IMR-90 (cell line): ENCODE measurements at regions not wholly inside any gene's neighbourhood (a gene's known extent, or its start where the extent isn't known, plus 50 kb on each side); places are given as distances from the start of the nearest gene placed in this dataset.
A peak's percentile ranks its signal among the peaks of the same experiment; 100 is the strongest.

Source experiments
- ATAC-seq: fragments of 200-7000 bp; cut with Tn5 transposase; 2 replicates; pipeline ENCODE4 v1.9.1; 2020; ENCODE audit warnings: low read depth, mild to moderate bottlenecking, moderate library complexity
- BruUV-seq: library from RNA; stranded (reverse); fragments of 400-500 nt; replicated peaks from 2 replicates; lab custom pipeline; 2021; lab: Mats Ljungman, UMichigan
- CTCF ChIA-PET: fragments of 300-600 bp; formaldehyde crosslinking; extraction: SDS; loops from one replicate; lab custom pipeline; 2021; ENCODE audit warnings: antibody characterized with exemption; lab: Yijun Ruan, JAX
- POLR2A ChIA-PET: fragments of 300-600 bp; sonication (Branson Sonifier 250); formaldehyde crosslinking; loops from one replicate; lab custom pipeline; 2022; ENCODE audit warnings: antibody characterized with exemption; ENCODE audit not compliant: unreplicated experiment; lab: Charles Lee
- DNase-seq: peaks from one replicate; pipeline ENCODE4 v3.0.0; 2013
- H2AFZ ChIP-seq: replicated peaks from 2 replicates; pipeline ENCODE3; 2013; ENCODE audit warnings: low read length, mild to moderate bottlenecking; ENCODE audit not compliant: poor library complexity
- H2AK5ac ChIP-seq: 2 replicates; pipeline ENCODE4 v1.6.1; 2013; ENCODE audit warnings: low read depth, low read length, inconsistent platforms
- H2AK9ac ChIP-seq: replicated peaks from 2 replicates; pipeline ENCODE3; 2013; ENCODE audit warnings: mild to moderate bottlenecking, low read depth, low read length, moderate library complexity; ENCODE audit not compliant: poor library complexity
- H2BK120ac ChIP-seq: 2 replicates; pipeline ENCODE4 v1.6.1; 2013; ENCODE audit warnings: low read depth, low read length, inconsistent platforms
- H2BK15ac ChIP-seq: 3 replicates; pipeline ENCODE4 v1.6.1; 2013; ENCODE audit warnings: low read depth, low read length, inconsistent platforms
- H2BK20ac ChIP-seq: 2 replicates; pipeline ENCODE4 v1.6.1; 2013; ENCODE audit warnings: low read depth, mild to moderate bottlenecking, inconsistent platforms, low read length, moderate library complexity
- H2BK5ac ChIP-seq: 2 replicates; pipeline ENCODE4 v1.6.1; 2013; ENCODE audit warnings: mild to moderate bottlenecking, low read depth, low read length, inconsistent platforms; ENCODE audit not compliant: poor library complexity, severe bottlenecking
- H3K14ac ChIP-seq: replicated peaks from 2 replicates; pipeline ENCODE4 v1.6.1; 2013; ENCODE audit warnings: low read depth, low read length, inconsistent platforms
- H3K18ac ChIP-seq: 2 replicates; pipeline ENCODE4 v1.6.1; 2013; ENCODE audit warnings: low read depth, low read length, control low read depth
- H3K23ac ChIP-seq: 2 replicates; pipeline ENCODE4 v1.6.1; 2013; ENCODE audit warnings: low read depth, low read length, inconsistent platforms
- H3K27ac ChIP-seq: 2 replicates; pipeline ENCODE4 v1.5.1; 2013; ENCODE audit warnings: mild to moderate bottlenecking, control low read depth, low read length; ENCODE audit not compliant: insufficient read depth
- H3K27me3 ChIP-seq: 2 replicates; pipeline ENCODE4 v1.6.1; 2013; ENCODE audit warnings: low read length; ENCODE audit not compliant: control insufficient read depth, insufficient read depth
- H3K36me3 ChIP-seq: 2 replicates; pipeline ENCODE4 v1.6.1; 2013; ENCODE audit warnings: low read length, mixed read lengths; ENCODE audit not compliant: control insufficient read depth, insufficient read depth
- H3K4ac ChIP-seq: 2 replicates; pipeline ENCODE4 v1.6.1; 2013; ENCODE audit warnings: low read depth, low read length, inconsistent platforms
- H3K4me1 ChIP-seq: 2 replicates; pipeline ENCODE4 v1.6.1; 2013; ENCODE audit warnings: low read length, mixed read lengths; ENCODE audit not compliant: control insufficient read depth, insufficient read depth
- H3K4me2 ChIP-seq: 2 replicates; pipeline ENCODE4 v1.6.1; 2013; ENCODE audit warnings: low read depth, mild to moderate bottlenecking, control low read depth, low read length, moderate library complexity
- H3K4me3 ChIP-seq: 2 replicates; pipeline ENCODE4 v1.5.1; 2013; ENCODE audit warnings: low read depth, mild to moderate bottlenecking, control low read depth, low read length, moderate library complexity; ENCODE audit not compliant: insufficient read depth
- H3K56ac ChIP-seq: 2 replicates; pipeline ENCODE4 v1.6.1; 2013; ENCODE audit warnings: low read length, inconsistent platforms; ENCODE audit not compliant: insufficient read depth; ENCODE audit errors: extremely low read depth
- H3K79me1 ChIP-seq, 2 experiments: 2 replicates each; pipeline ENCODE4 v1.6.1; 2013; ENCODE audit warnings: low read length in 2 of 2, inconsistent platforms in 1 of 2, low read depth in 1 of 2
- H3K9ac ChIP-seq: 2 replicates; pipeline ENCODE4 v1.6.1; 2013; ENCODE audit warnings: low read depth, low read length, control low read depth
- H3K9me1 ChIP-seq: 2 replicates; pipeline ENCODE4 v1.6.1; 2013; ENCODE audit warnings: low read length, inconsistent platforms; ENCODE audit not compliant: insufficient read depth
- H3K9me3 ChIP-seq: 2 replicates; pipeline ENCODE4 v1.6.1; 2013; ENCODE audit warnings: low read length; ENCODE audit not compliant: control insufficient read depth, insufficient read depth
- H4K20me1 ChIP-seq: 2 replicates; pipeline ENCODE4 v1.6.1; 2013; ENCODE audit warnings: low read length, inconsistent platforms; ENCODE audit not compliant: insufficient read depth
- H4K5ac ChIP-seq: 2 replicates; pipeline ENCODE4 v1.6.1; 2013; ENCODE audit warnings: mild to moderate bottlenecking, low read depth, low read length, control low read depth
- H4K8ac ChIP-seq, 2 experiments: 2 replicates each; pipeline ENCODE4 v1.6.1; 2013; ENCODE audit warnings: low read depth in 2 of 2, low read length in 2 of 2, control low read depth in 1 of 2, inconsistent platforms in 1 of 2
- H4K91ac ChIP-seq: 2 replicates; pipeline ENCODE4 v1.6.1; 2013; ENCODE audit warnings: low read depth, low read length, inconsistent platforms; ENCODE audit not compliant: insufficient read depth
- BHLHE40 ChIP-seq: fragments of 150-350 bp; IDR thresholded peaks from 2 replicates; pipeline ENCODE4 v1.6.1; 2016; ENCODE audit warnings: mild to moderate bottlenecking, low read depth, low read length
- CEBPB ChIP-seq: IDR thresholded peaks from 2 replicates; pipeline ENCODE4 v1.6.1; 2012; ENCODE audit warnings: low read depth, low read length, improper control_type of control experiment
- CHD1 ChIP-seq: IDR thresholded peaks from 2 replicates; pipeline ENCODE4 v1.6.1; 2012; ENCODE audit warnings: low read depth, low read length, improper control_type of control experiment
- CTCF ChIP-seq: conservative IDR thresholded peaks from 2 replicates; pipeline ENCODE4 v1.5.1; 2012; ENCODE audit warnings: mild to moderate bottlenecking, low read depth, low read length, improper control_type of control experiment
- FOS ChIP-seq: fragments of 150-350 bp; IDR thresholded peaks from 2 replicates; pipeline ENCODE4 v1.6.1; 2016; ENCODE audit warnings: low read depth, low read length
- MAFK ChIP-seq: IDR thresholded peaks from 2 replicates; pipeline ENCODE4 v1.6.1; 2012; ENCODE audit warnings: low read depth, low read length, improper control_type of control experiment
- MAZ ChIP-seq: IDR thresholded peaks from 2 replicates; pipeline ENCODE4 v1.6.1; 2012; ENCODE audit warnings: low read depth, mild to moderate bottlenecking, low read length, improper control_type of control experiment, moderate library complexity, borderline replicate concordance
- MXI1 ChIP-seq: IDR thresholded peaks from 2 replicates; pipeline ENCODE4 v1.6.1; 2012; ENCODE audit warnings: low read depth, mild to moderate bottlenecking, low read length, moderate library complexity, borderline replicate concordance
- NFE2L2 ChIP-seq: fragments of 150-350 bp; IDR thresholded peaks from 2 replicates; pipeline ENCODE4 v1.6.1; 2016; ENCODE audit warnings: low read depth, mild to moderate bottlenecking, low read length
- POLR2A ChIP-seq: IDR thresholded peaks from 2 replicates; pipeline ENCODE4 v1.6.1; 2012; ENCODE audit warnings: mild to moderate bottlenecking, low read depth, low read length
- RAD21 ChIP-seq: IDR thresholded peaks from 2 replicates; pipeline ENCODE4 v1.6.1; 2012; ENCODE audit warnings: low read length, improper control_type of control experiment
- RCOR1 ChIP-seq: IDR thresholded peaks from 2 replicates; pipeline ENCODE4 v1.6.1; 2012; ENCODE audit warnings: mild to moderate bottlenecking, low read length, improper control_type of control experiment; ENCODE audit not compliant: insufficient replicate concordance
- RFX5 ChIP-seq: IDR thresholded peaks from 2 replicates; pipeline ENCODE4 v1.8.0; 2012; ENCODE audit warnings: low read depth, mild to moderate bottlenecking, low read length, moderate library complexity
- SMC3 ChIP-seq: fragments of 150-350 bp; IDR thresholded peaks from 2 replicates; pipeline ENCODE4 v1.6.1; 2016; ENCODE audit warnings: low read depth, mild to moderate bottlenecking, antibody characterized with exemption, low read length, moderate library complexity
- USF2 ChIP-seq: fragments of 150-350 bp; IDR thresholded peaks from 2 replicates; pipeline ENCODE4 v1.6.1; 2017; ENCODE audit warnings: mild to moderate bottlenecking, antibody characterized with exemption, low read length, low read depth
- WGBS, 2 experiments: methylation state at CpG; one replicate each; pipeline versions ENCODE4 v1.1.5 to v1.1.7; 2013; ENCODE audit warnings: missing lambda C conversion rate in 2 of 2; ENCODE audit not compliant: insufficient read length in 1 of 2; ENCODE audit errors: extremely low coverage in 2 of 2; 5-methylcytosine and 5-hydroxymethylcytosine counted together
- dilution Hi-C: fragments of 300-500 bp; cut with HindIII; formaldehyde crosslinking; loops from one replicate; pipeline ENCODE4 v1.14.3; 2018; ENCODE audit warnings: low sequenced_read_pairs; ENCODE audit not compliant: unreplicated experiment
- in situ Hi-C: fragments of 300-500 bp; cut with MboI; formaldehyde crosslinking; loops from 3 replicates; pipeline ENCODE4 v1.14.3; 2019; ENCODE audit warnings: low sequenced_read_pairs, inconsistent platforms, mixed read lengths
- intact Hi-C: fragments of 100-400 bp; cut with micrococcal nuclease; formaldehyde crosslinking; loops from 2 replicates; pipeline ENCODE4 v1.10.0; 2022

- intact Hi-C loops: no loop called here
- H3K4me2 ChIP-seq: no peak overlapping the region
Observed at GRCh38 chr11:11171285-11171684, 181.8 kb downstream of the CSNK2A3 start.

More at GRCh38 chr11:11171285-11171684, 181.8 kb downstream of the CSNK2A3 start:
- H4K91ac ChIP-seq: peak overlapping the region; percentile 58; the same call in 1 of the 2 replicates
- dilution Hi-C loops (no loop called here), in situ Hi-C loops (no loop called here)
- H4K20me1 ChIP-seq: no peaks in the 10 kb centered on the region
- DNase-seq (peak; percentile 4), ATAC-seq (peak; percentile 73)
- H2BK5ac ChIP-seq: no peak overlapping the region
- whole genome bisulfite sequencing, 2 experiments: no CpG with 5 or more reads among the region's 3 CpGs
- no peaks in the 10 kb centered on the region; the same call in 1 of the 2 replicates for H3K4me1 ChIP-seq
- 0 out of 2 replicates have a peak overlapping the region, but pooled peaks have one; percentile 12 for H2BK20ac ChIP-seq
- H3K4me3 ChIP-seq: no peak overlapping the region
- H3K23ac ChIP-seq: no peak overlapping the region
- 0 out of 2 replicates have a peak, but pooled peaks cover 4% of the 10 kb centered on the region for H3K9me1 ChIP-seq
- H3K18ac ChIP-seq: no peak overlapping the region
- no peak overlapping the region for H3K27ac ChIP-seq
- no peak overlapping the region for H2AFZ ChIP-seq
- peak overlapping the region; percentile 7 for H2AK9ac ChIP-seq
- no peaks in the 10 kb centered on the region for H3K79me1 ChIP-seq
- no peak overlapping the region for H4K5ac ChIP-seq
- no peak overlapping the region for H3K9ac ChIP-seq
- H3K14ac ChIP-seq: no peak overlapping the region
- no peak overlapping the region for H3K56ac ChIP-seq
- H2AK5ac ChIP-seq: no peak overlapping the region
- H2BK120ac ChIP-seq: no peak overlapping the region
- peaks cover 25% of the 10 kb centered on the region for H3K27me3 ChIP-seq
- H3K4ac ChIP-seq: no peak overlapping the region
- H4K8ac ChIP-seq: no peak overlapping the region; a peak in 1 of 4 replicates
- CTCF ChIA-PET: no interaction called here
- no peak overlapping the region; the same call in 2 of the 3 replicates for H2BK15ac ChIP-seq
- TF ChIP-seq CTCF (no peak), MAFK (no peak), MXI1 (no peak), FOS (no peak), RAD21 (no peak), SMC3 (no peak), CHD1 (no peak), USF2 (no peak), BHLHE40 (no peak), RCOR1 (no peak), POLR2A (no peak), NFE2L2 (no peak), MAZ (no peak), CEBPB (no peak), RFX5 (no peak)
- POLR2A ChIA-PET: no interaction called here
- H3K9me3 ChIP-seq: no peaks in the 10 kb centered on the region
- H3K36me3 ChIP-seq: no peaks in the 10 kb centered on the region
- BruUV-seq: no TSS peak
